ENCODE measurements at regions not wholly inside any gene's neighbourhood (a gene's known extent, or its start where the extent isn't known, plus 50 kb on each side); places are given as distances from the start of the nearest gene placed in this dataset.

DNA sequence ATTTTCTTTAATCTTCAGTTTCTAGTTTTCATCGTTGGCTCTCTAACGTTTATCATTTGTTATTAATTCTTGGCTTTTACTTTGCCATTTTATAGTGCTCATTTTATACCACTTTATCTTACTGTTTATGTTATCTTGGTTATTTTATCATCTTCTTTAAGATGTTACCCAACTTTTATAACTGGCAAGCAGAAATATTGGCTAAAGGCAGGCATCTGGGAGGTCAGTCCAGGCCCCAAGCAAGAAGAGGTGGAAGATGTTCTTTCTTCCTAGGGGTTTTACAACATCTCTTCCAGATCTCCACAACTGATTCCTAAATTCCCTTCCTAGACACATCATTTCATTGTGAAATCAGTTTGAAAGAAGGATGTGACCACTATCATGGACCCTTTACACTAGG lies 208.1 kb downstream of the AHR start:
- TF ChIP-seq CTCF (conservative IDR thresholded peaks at IDR 0.05; ENCODE audit: low read depth, low read length) (no peak), EZH2 (IDR thresholded peaks at IDR 0.05; ENCODE audit: borderline replicate concordance, low read depth, low read length, poor library complexity, severe bottlenecking) (no peak)
